ENCODE measurements at regions not wholly inside any gene's neighbourhood (a gene's known extent, or its start where the extent isn't known, plus 50 kb on each side); places are given as distances from the start of the nearest gene placed in this dataset.
"Not testable (repeated sequence)": the region's sequence is repeated elsewhere in the genome, so short reads cannot be mapped to it uniquely, and the experiment has no call there.

DNA sequence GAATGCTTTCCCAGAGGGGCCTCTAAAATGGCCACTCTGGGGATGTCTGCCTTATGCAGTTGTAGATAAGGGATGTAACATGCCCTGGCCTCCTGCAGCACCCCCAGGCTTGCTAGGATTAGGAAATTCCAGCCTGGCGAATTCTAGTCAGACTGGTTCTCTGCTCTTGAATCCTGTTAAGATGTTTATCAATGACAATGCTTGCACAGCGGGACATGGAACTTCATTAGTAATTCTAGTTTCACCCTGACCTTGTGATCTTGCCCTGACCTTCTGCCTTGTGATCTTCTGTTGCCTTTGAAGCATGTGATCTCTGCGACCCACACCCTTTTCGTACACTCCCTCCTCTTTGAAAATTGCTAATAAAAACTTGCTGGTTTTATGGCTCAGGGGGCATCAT, 497.2 kb upstream of the PABPC4L start:
- TF ChIP-seq, protein P1, sequence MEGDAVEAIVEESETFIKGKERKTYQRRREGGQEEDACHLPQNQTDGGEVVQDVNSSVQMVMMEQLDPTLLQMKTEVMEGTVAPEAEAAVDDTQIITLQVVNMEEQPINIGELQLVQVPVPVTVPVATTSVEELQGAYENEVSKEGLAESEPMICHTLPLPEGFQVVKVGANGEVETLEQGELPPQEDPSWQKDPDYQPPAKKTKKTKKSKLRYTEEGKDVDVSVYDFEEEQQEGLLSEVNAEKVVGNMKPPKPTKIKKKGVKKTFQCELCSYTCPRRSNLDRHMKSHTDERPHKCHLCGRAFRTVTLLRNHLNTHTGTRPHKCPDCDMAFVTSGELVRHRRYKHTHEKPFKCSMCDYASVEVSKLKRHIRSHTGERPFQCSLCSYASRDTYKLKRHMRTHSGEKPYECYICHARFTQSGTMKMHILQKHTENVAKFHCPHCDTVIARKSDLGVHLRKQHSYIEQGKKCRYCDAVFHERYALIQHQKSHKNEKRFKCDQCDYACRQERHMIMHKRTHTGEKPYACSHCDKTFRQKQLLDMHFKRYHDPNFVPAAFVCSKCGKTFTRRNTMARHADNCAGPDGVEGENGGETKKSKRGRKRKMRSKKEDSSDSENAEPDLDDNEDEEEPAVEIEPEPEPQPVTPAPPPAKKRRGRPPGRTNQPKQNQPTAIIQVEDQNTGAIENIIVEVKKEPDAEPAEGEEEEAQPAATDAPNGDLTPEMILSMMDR (IDR thresholded peaks at IDR 0.05): not testable (repeated sequence)
- TF ChIP-seq POLR2A (IDR thresholded peaks at IDR 0.05): not testable (repeated sequence)
